ENCODE measurements at regions not wholly inside any gene's neighbourhood (a gene's known extent, or its start where the extent isn't known, plus 50 kb on each side); places are given as distances from the start of the nearest gene placed in this dataset.

DNA sequence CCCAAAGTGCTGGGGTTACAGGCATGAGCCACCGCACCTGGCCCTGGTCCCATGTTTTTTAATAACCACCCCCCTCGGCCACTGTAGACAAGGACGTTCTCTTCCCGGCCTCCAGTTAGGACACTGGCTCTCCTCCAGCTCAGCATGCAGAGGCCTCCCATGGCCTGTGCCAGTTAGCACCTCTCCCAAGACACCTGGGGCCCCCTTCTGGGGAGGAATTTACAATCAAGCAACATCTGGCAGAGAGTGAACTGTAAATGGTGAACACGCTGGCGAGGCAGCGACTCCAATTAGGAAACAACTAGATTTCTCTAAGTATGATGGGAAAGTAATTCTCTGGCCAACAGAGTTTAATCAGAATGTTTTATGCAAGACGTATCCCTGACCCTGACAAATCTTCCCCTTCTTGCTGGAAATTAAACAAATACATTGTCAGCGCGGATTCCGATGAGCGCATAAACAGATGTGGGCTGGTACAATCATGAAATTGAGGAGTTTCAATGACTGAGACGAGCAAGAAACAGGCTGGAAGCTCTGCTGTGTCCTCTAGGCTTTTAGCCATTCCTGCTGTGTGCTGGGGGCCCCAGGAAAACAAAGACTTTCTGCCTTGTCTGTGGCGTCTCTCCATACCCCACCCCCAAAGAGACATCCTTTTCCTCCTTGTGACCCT lies 61.7 kb upstream of the DLK1 start:
- H3K9ac ChIP-seq (ENCODE audit: low read depth, low read length): no peak overlapping the region
- no peaks in the 10 kb centered on the region for H3K9me3 ChIP-seq (ENCODE audit: control insufficient read depth, insufficient read depth, low read length)
- H3K36me3 ChIP-seq (ENCODE audit: insufficient read depth, low read length): no peaks in the 10 kb centered on the region
- H3K4me1 ChIP-seq (ENCODE audit: insufficient read depth, low read length): peaks cover 7% of the 10 kb centered on the region

GRCh38 chr14:100665511-100666032 lies 61.1 kb upstream of the DLK1 start:
- Histone ChIP-seq H3K9me3 (ENCODE audit: control insufficient read depth, insufficient read depth, low read length) (no peaks in the 10 kb centered on the region), H3K9ac (ENCODE audit: low read depth, low read length) (no peak overlapping the region)

DNA sequence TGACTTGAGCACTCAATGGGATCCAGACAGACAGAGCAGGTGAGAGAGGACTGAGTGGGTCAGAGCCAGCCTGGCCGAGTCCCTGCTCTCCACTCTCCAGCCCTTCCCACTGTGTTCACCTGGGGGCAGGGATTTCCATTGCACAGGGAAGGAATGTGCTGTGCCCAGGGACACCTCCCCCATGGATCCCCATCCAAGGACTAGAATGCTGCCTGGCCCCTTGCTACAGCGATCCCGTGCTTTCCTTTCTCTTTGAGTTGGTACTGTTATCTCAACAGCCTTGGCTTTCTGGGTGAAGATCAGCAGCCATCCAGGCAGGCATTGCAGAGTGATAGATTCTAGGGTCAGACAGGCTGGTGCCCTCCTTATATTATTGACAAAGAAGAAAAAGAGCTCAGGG lies 60.3 kb upstream of the DLK1 start:
- Histone ChIP-seq H3K9ac (ENCODE audit: low read depth, low read length) (no peak overlapping the region), H3K4me1 (ENCODE audit: insufficient read depth, low read length) (peaks cover 7% of the 10 kb centered on the region), H3K36me3 (ENCODE audit: insufficient read depth, low read length) (no peaks in the 10 kb centered on the region), H3K9me3 (ENCODE audit: control insufficient read depth, insufficient read depth, low read length) (no peaks in the 10 kb centered on the region)

More at GRCh38 chr14:100665511-100666032, 61.1 kb upstream of the DLK1 start:
- Histone ChIP-seq H3K4me1 (ENCODE audit: insufficient read depth, low read length) (peaks cover 7% of the 10 kb centered on the region), H3K36me3 (ENCODE audit: insufficient read depth, low read length) (no peaks in the 10 kb centered on the region)

DNA sequence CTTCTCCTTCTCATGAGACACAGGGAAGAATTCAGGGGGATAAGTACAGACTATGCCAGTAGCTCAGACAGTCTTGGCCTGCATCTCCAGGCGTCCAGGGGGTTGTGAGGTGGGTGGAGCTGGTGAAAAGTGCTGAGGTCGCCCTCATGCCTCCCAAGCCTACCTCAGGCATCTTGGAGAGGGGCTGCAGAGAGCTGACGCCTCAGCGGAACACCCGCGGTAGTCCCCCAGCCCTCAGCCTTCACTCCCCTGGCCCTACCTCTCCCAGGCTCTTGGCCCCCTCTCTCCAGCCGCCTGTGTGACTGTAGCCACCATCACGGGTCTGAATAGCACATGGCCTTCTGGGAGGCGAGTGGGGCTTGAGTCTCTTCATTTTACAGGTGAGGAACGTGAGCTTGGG lies 59.8 kb upstream of the DLK1 start:
- H3K4me1 ChIP-seq (ENCODE audit: insufficient read depth, low read length): peaks cover 7% of the 10 kb centered on the region
- no peak overlapping the region for H3K9ac ChIP-seq (ENCODE audit: low read depth, low read length)
- H3K36me3 ChIP-seq (ENCODE audit: insufficient read depth, low read length): no peaks in the 10 kb centered on the region
- no peaks in the 10 kb centered on the region for H3K9me3 ChIP-seq (ENCODE audit: control insufficient read depth, insufficient read depth, low read length)

GRCh38 chr14:100667656-100668055 lies 59.0 kb upstream of the DLK1 start:
- H3K9me3 ChIP-seq (ENCODE audit: control insufficient read depth, insufficient read depth, low read length): no peaks in the 10 kb centered on the region
- H3K4me1 ChIP-seq (ENCODE audit: insufficient read depth, low read length): peaks cover 9% of the 10 kb centered on the region
- H3K9ac ChIP-seq (ENCODE audit: low read depth, low read length): no peak overlapping the region
- H3K36me3 ChIP-seq (ENCODE audit: insufficient read depth, low read length): no peaks in the 10 kb centered on the region

- Histone ChIP-seq H3K9me3 (ENCODE audit: control insufficient read depth, insufficient read depth, low read length) (no peaks in the 10 kb centered on the region), H3K36me3 (ENCODE audit: insufficient read depth, low read length) (no peaks in the 10 kb centered on the region), H3K9ac (ENCODE audit: low read depth, low read length) (no peak overlapping the region), H3K4me1 (ENCODE audit: insufficient read depth, low read length) (peaks cover 13% of the 10 kb centered on the region)
Measured at GRCh38 chr14:100668352-100668751, 58.3 kb upstream of the DLK1 start.

DNA sequence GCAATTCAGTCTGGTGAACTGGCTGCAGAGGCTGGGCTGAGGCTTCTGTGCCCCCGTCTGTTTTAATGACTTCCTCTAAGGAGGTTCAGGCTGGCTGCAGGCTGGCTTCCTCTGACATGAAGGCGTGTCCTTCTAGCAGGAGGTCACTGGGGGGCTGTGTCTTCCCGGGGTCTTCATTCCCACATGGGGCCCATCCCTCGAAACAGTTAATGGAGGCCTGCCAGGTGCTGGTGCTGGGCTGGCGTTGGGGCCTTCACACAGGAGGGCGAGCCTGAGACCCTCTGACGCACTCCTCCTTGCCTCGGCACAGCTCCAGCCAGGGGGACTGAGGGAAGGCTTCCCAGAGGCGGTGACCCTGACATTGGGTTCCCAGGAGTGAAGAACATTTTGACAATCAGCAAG lies 57.7 kb upstream of the DLK1 start:
- Histone ChIP-seq H3K9me3 (ENCODE audit: control insufficient read depth, insufficient read depth, low read length) (peaks cover 5% of the 10 kb centered on the region; the same call in 1 of the 2 replicates), H3K4me1 (ENCODE audit: insufficient read depth, low read length) (peaks cover 13% of the 10 kb centered on the region), H3K36me3 (ENCODE audit: insufficient read depth, low read length) (no peaks in the 10 kb centered on the region), H3K9ac (ENCODE audit: low read depth, low read length) (no peak overlapping the region)

DNA sequence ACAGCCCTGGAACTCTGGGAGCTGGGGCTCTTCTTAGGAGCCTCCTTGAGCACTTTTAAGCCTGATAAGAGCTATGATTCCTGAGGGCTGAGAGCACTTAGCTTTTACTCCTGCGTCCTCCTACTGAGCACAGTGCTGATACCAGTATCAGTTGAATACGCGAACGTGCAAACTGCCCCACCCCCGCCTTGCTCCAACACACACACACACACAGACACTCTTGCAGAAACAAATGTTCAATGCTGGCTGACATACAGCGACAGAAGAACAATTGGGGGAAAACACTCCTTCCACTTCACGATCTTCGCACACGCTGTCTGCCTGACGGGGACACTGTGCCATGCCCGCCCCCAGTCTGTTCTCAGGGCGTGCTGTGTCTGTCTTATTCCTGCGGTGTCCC lies 57.2 kb upstream of the DLK1 start:
- H3K9ac ChIP-seq (ENCODE audit: low read depth, low read length): no peak overlapping the region
- peaks cover 7% of the 10 kb centered on the region; the same call in 1 of the 2 replicates for H3K9me3 ChIP-seq (ENCODE audit: control insufficient read depth, insufficient read depth, low read length)
- H3K36me3 ChIP-seq (ENCODE audit: insufficient read depth, low read length): no peaks in the 10 kb centered on the region
- H3K4me1 ChIP-seq (ENCODE audit: insufficient read depth, low read length): peaks cover 13% of the 10 kb centered on the region

- peaks cover 10% of the 10 kb centered on the region for H3K4me1 ChIP-seq (ENCODE audit: insufficient read depth, low read length)
- no peak overlapping the region for H3K9ac ChIP-seq (ENCODE audit: low read depth, low read length)
- H3K9me3 ChIP-seq (ENCODE audit: control insufficient read depth, insufficient read depth, low read length): peaks cover 7% of the 10 kb centered on the region; the same call in 1 of the 2 replicates
- H3K36me3 ChIP-seq (ENCODE audit: insufficient read depth, low read length): no peaks in the 10 kb centered on the region
Measured at GRCh38 chr14:100670017-100670752, 56.5 kb upstream of the DLK1 start.

GRCh38 chr14:100670753-100671049 lies 56.0 kb upstream of the DLK1 start:
- H3K9ac ChIP-seq (ENCODE audit: low read depth, low read length): no peak overlapping the region
- H3K9me3 ChIP-seq (ENCODE audit: control insufficient read depth, insufficient read depth, low read length): peaks cover 7% of the 10 kb centered on the region; the same call in 1 of the 2 replicates
- H3K36me3 ChIP-seq (ENCODE audit: insufficient read depth, low read length): no peaks in the 10 kb centered on the region
- H3K4me1 ChIP-seq (ENCODE audit: insufficient read depth, low read length): peaks cover 9% of the 10 kb centered on the region; the same call in 1 of the 2 replicates

DNA sequence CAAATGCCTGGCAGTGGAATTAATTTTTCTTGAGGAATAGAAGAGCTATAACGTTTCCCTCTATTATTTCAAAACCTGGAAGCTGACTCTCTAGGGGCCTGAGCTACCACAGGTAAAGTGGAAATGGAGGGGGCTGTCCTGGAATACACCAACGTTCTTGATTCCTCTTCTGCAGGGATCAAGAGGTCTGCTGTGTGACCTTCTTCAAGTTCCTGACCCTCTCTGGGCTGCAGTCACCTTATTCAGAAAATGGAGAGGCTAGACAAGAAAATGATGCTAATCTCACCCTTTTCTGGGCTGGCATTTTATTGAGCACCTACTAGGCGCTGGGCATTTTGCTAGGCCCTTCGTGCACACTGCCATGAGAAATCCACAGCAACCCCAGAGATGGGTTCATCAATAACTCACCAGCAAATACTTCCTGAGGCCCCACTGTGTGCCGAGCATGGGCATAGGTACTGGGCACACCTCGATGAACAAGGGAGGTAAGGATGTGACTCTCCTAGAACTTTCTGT lies 55.2 kb upstream of the DLK1 start:
- peaks cover 7% of the 10 kb centered on the region; the same call in 1 of the 2 replicates for H3K9me3 ChIP-seq (ENCODE audit: control insufficient read depth, insufficient read depth, low read length)
- H3K4me1 ChIP-seq (ENCODE audit: insufficient read depth, low read length): peaks cover 9% of the 10 kb centered on the region; the same call in 1 of the 2 replicates
- H3K36me3 ChIP-seq (ENCODE audit: insufficient read depth, low read length): no peaks in the 10 kb centered on the region
- H3K9ac ChIP-seq (ENCODE audit: low read depth, low read length): no peak overlapping the region

GRCh38 chr14:100671906-100672305 lies 54.8 kb upstream of the DLK1 start:
- Histone ChIP-seq H3K4me1 (ENCODE audit: insufficient read depth, low read length) (peaks cover 9% of the 10 kb centered on the region; the same call in 1 of the 2 replicates), H3K9me3 (ENCODE audit: control insufficient read depth, insufficient read depth, low read length) (peaks cover 7% of the 10 kb centered on the region; the same call in 1 of the 2 replicates), H3K36me3 (ENCODE audit: insufficient read depth, low read length) (no peaks in the 10 kb centered on the region), H3K9ac (ENCODE audit: low read depth, low read length) (no peak overlapping the region)

DNA sequence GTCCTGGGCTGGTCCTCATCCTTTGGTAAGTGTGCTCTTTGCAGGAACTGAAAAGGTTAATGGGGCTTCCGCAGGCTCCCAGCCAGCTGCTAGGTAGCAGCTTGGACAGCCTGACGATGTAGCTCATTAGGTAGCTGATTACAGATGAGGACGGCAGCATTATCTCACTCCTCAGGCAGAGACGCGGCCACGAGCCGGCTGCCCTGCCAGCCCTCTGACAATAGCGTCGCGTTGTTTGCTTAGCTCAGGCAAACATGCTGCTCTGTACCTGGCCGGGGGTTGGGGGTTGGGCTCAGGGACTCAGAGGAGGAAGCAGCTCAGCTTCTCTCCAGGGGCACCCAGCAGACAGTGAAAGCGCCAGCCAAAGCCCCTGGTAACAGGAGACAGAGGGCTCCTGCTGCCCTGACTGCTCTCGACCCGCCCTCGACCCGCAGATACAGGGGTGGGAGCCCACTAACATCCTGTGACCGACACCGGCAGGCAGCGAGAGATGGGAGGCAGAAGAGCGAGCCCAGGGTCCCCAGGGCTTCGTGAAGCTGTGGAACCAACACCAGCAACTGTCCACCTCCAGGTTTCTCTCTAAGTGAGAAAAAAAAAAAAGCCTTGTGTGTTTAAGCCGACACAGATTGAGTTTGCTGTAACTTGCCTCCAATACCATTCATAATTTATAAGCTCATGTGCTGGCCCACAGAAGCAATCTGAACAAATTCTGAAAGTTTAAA lies 53.4 kb upstream of the DLK1 start:
- H3K4me1 ChIP-seq (ENCODE audit: insufficient read depth, low read length): peaks cover 17% of the 10 kb centered on the region; the same call in 1 of the 2 replicates

GRCh38 chr14:100673807-100674154 lies 52.9 kb upstream of the DLK1 start:
- Histone ChIP-seq H3K9ac (ENCODE audit: low read depth, low read length) (no peak overlapping the region), H3K9me3 (ENCODE audit: control insufficient read depth, insufficient read depth, low read length) (peaks cover 7% of the 10 kb centered on the region; the same call in 1 of the 2 replicates), H3K4me1 (ENCODE audit: insufficient read depth, low read length) (peaks cover 17% of the 10 kb centered on the region; the same call in 1 of the 2 replicates), H3K36me3 (ENCODE audit: insufficient read depth, low read length) (no peaks in the 10 kb centered on the region)

More for the DNA sequence above, 53.4 kb upstream of the DLK1 start:
- Histone ChIP-seq H3K9me3 (ENCODE audit: control insufficient read depth, insufficient read depth, low read length) (peaks cover 7% of the 10 kb centered on the region; the same call in 1 of the 2 replicates), H3K9ac (ENCODE audit: low read depth, low read length) (no peak overlapping the region), H3K36me3 (ENCODE audit: insufficient read depth, low read length) (no peaks in the 10 kb centered on the region)
